ENCODE measurements at regions not wholly inside any gene's neighbourhood (a gene's known extent, or its start where the extent isn't known, plus 50 kb on each side); places are given as distances from the start of the nearest gene placed in this dataset.

- TF ChIP-seq POLR2A (IDR thresholded peaks at IDR 0.05) (no peak), CTCF (IDR thresholded peaks at IDR 0.05) (no peak)
- H3K4me3 ChIP-seq = no peak overlapping the region
- 30 to 43% methylated on average over 2 of the region's 2 CpGs for WGBS, 2 donors
- no peaks in the 10 kb centered on the region for H3K27me3 ChIP-seq
- H3K36me3 ChIP-seq = no peaks in the 10 kb centered on the region
- no peak overlapping the region for H3K27ac ChIP-seq
- no peak for DNase-seq
- H3K9me3 ChIP-seq = no peaks in the 10 kb centered on the region
- H3K4me1 ChIP-seq = no peaks in the 10 kb centered on the region
- intact Hi-C loops (cut with DNase I) = no loop called here
These were observed 1193.1 kb upstream of the MIR17HG start for GRCh38 chr13:90154311-90154960.

- DNase-seq = no peak
- Histone ChIP-seq H3K4me3 (no peak overlapping the region), H3K4me1 (no peaks in the 10 kb centered on the region), H3K27ac (no peak overlapping the region), H3K9me3 (no peaks in the 10 kb centered on the region), H3K36me3 (no peaks in the 10 kb centered on the region), H3K27me3 (no peaks in the 10 kb centered on the region)
- 25 to 41% methylated on average over 1 of the region's 1 CpG for WGBS, 2 donors
- intact Hi-C loops (cut with DNase I) = no loop called here
- TF ChIP-seq POLR2A (IDR thresholded peaks at IDR 0.05) = no peak
- no peak for TF ChIP-seq CTCF (IDR thresholded peaks at IDR 0.05)
These were observed 1191.1 kb upstream of the MIR17HG start for GRCh38 chr13:90156390-90156789.

DNA sequence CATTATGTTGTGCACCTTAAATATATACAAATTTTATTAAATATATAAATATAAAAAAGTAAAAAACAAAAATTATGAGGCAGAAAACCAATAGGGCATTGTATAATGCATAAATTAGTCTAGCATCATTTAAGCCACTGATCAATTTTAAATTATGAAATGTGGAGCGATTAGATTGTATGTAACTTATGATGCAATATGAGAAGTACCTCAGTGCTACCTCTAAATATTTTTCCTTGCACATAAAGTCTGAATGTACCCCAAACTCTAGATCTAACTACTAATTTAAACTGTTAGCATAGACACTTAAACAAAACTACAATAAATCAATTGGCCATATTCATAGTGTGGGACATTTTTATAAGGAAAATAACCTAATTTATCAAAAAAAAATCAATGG, 1178.5 kb upstream of the MIR17HG start:
- TF ChIP-seq CTCF (IDR thresholded peaks at IDR 0.05) = no peak
- TF ChIP-seq POLR2A (IDR thresholded peaks at IDR 0.05) = no peak
- H3K36me3 ChIP-seq = no peaks in the 10 kb centered on the region
- intact Hi-C loops (cut with DNase I) = no loop called here
- no peak overlapping the region for H3K4me3 ChIP-seq
- no peak for DNase-seq
- WGBS, 2 donors = 75 to 84% methylated on average over 1 of the region's 1 CpG
- H3K27ac ChIP-seq = no peak overlapping the region
- no peaks in the 10 kb centered on the region for H3K27me3 ChIP-seq
- H3K4me1 ChIP-seq = no peaks in the 10 kb centered on the region
- H3K9me3 ChIP-seq = no peaks in the 10 kb centered on the region

DNA sequence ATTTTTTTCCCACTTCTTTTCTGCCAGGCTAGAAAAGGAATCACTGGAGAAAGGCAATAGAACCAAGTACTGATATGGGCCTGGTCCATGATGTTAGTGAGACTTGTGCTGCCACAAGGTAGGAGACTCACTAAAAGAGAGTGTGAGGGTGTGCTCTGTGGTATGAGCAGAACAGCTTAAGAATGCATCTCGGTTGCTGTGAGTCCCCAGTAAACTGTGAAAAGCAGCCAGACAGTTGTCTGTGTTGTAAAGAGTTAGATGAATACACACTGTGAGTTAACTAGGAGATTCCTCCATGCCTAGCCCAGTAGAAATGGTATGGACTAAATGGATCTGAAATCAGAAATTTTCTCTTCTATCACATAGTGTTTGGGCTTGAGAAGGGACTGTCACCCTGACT, 1177.3 kb upstream of the MIR17HG start:
- TF ChIP-seq POLR2A (IDR thresholded peaks at IDR 0.05) (no peak), CTCF (IDR thresholded peaks at IDR 0.05) (no peak)
- H3K4me3 ChIP-seq = no peak overlapping the region
- H3K27me3 ChIP-seq = no peaks in the 10 kb centered on the region
- H3K4me1 ChIP-seq = no peaks in the 10 kb centered on the region
- intact Hi-C loops (cut with DNase I) = no loop called here
- no peak overlapping the region for H3K27ac ChIP-seq
- 33 to 75% methylated on average over 1 of the region's 1 CpG for WGBS, 2 donors
- no peaks in the 10 kb centered on the region for H3K9me3 ChIP-seq
- DNase-seq = no peak
- no peaks in the 10 kb centered on the region for H3K36me3 ChIP-seq

GRCh38 chr13:90171649-90172048, 1175.8 kb upstream of the MIR17HG start:
- WGBS, 2 donors = 25 to 37% methylated on average over 1 of the region's 1 CpG
- TF ChIP-seq CTCF (IDR thresholded peaks at IDR 0.05) (no peak), POLR2A (IDR thresholded peaks at IDR 0.05) (no peak)
- Histone ChIP-seq H3K4me1 (no peaks in the 10 kb centered on the region), H3K9me3 (no peaks in the 10 kb centered on the region), H3K4me3 (no peak overlapping the region), H3K27me3 (no peaks in the 10 kb centered on the region), H3K27ac (no peak overlapping the region), H3K36me3 (no peaks in the 10 kb centered on the region)
- no peak for DNase-seq
- intact Hi-C loops (cut with DNase I) = no loop called here

Data from esophagus squamous epithelium (tissue), 5 donors.